HG02759 (cell line): ENCODE measurements at regions not wholly inside any gene's neighbourhood (a gene's known extent, or its start where the extent isn't known, plus 50 kb on each side); places are given as distances from the start of the nearest gene placed in this dataset.

Experiments
- ATAC-seq: cut with Tn5 transposase; IDR thresholded peaks from one replicate; pipeline ENCODE4 v1.9.1; 2021; ENCODE audit warnings: mild to moderate bottlenecking, moderate library complexity; ENCODE audit not compliant: unreplicated experiment

GRCh38 chr15:36483409-36483808, 96.0 kb upstream of the CDIN1 start:
- no peak for ATAC-seq

- ATAC-seq = no peak
Observed at GRCh38 chr15:36484038-36484778, 95.2 kb upstream of the CDIN1 start.

- ATAC-seq = no peak
Observed at GRCh38 chr15:36491912-36492311, 87.5 kb upstream of the CDIN1 start.

GRCh38 chr15:36495456-36495991, 83.9 kb upstream of the CDIN1 start:
- no peak for ATAC-seq

GRCh38 chr15:36497901-36498300, 81.5 kb upstream of the CDIN1 start:
- ATAC-seq = no peak

DNA sequence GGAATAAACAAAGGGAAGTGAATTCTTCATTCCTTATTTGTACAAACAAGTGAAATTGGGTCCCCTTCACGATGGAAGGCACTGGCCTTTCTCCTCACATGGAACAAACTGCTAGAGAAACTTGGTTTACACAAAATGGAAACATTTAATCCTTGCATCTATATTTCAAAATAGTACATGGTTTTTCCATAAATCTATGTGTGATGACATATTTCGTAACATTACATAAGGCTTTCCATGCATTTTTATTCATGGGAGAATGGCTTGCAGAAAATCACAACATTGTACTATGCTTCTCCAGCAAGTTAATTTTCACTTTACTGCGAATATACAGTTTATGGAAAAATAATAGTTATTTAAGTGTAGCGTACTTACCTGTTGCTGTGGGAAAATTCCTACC, 81.0 kb upstream of the CDIN1 start:
- no peak for ATAC-seq

- ATAC-seq = no peak
Observed at GRCh38 chr15:36498916-36499315, 80.5 kb upstream of the CDIN1 start.

GRCh38 chr15:36499412-36500389, 79.7 kb upstream of the CDIN1 start:
- ATAC-seq = no peak

- peak; percentile 82 for ATAC-seq
Observed at GRCh38 chr15:36501063-36501678, 78.3 kb upstream of the CDIN1 start.

- ATAC-seq = no peak
Observed at GRCh38 chr15:36502509-36502908, 76.9 kb upstream of the CDIN1 start.

- no peak for ATAC-seq
Observed at GRCh38 chr15:36506733-36507356, 72.6 kb upstream of the CDIN1 start.

DNA sequence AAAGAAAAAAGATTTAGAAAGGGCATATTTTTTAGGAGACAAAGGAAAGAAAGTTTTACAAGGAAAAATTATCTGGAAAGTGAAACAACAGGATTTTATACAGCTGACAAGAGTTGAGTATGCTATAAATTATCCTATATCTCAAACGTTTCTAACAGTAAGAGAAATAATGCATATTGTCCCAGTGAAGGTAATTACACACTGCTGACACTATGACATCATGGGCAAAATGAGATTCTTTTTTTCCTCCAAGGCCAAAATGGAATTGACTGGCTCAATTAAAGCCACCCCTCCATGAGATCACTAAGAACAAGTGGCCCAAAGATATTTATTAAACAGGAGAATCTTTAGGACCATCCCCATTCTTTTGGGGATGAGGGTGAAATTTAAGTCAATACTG, 72.0 kb upstream of the CDIN1 start:
- ATAC-seq = no peak

DNA sequence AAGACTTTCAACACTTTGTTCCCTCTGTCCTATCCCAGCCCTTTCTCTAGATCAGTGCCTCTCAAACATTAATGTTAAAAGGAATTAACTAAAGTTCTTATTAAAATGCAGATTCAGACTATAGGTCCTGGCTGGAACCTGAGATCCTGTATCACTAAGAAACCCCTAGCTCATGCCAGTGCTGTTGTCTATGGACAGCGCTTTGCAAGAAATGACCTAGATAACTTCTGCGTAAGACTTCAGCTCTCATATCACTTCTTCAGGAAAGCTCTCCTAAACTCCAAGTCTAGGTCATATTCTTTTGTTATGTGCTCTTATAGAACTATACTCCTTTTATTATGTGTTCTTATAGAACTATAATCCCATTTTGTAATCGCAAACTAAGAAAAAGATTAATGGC, 67.8 kb upstream of the CDIN1 start:
- no peak for ATAC-seq

DNA sequence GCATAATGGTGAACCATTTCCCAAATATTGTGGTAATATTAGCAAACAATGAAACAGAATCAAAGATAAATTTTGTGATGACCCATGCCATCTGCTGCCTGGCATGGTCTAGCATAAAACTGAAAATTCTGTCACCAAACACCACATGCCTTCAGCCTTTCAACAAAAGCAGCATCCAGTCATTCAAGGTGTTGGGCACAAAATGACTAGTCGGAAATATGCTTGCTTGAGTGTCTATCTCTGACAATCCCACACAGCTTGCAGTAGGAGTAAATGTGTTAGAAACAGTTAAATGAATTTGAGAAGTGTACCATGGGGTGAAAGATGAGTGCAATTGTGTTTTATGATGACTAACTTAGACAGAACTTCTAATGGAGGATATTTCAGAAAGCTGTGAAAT, 61.7 kb upstream of the CDIN1 start:
- ATAC-seq = no peak

DNA sequence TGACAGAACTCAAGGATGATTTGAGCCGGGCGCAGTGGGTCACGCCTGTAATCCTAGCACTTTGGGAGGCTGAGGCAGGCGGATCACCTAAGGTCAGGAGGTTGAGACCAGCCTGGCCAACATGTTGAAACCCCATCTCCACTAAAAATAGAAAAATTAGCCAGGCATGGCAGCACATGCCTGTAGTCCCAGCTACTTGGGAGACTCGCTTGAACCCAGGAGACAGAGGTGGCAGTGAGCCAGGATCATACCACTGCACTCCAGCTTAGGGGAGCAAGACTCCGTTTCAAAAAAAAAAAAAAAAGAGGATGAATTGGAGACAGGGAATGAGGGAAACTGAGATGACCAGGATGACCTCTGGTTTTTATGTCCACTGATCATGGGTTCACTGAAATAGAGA, 60.4 kb upstream of the CDIN1 start:
- ATAC-seq = no peak

- no peak for ATAC-seq
Observed at GRCh38 chr15:36525430-36525829, 54.0 kb upstream of the CDIN1 start.

- no peak for ATAC-seq
Observed at GRCh38 chr15:36527235-36528162, 51.9 kb upstream of the CDIN1 start.

GRCh38 chr15:36529296-36530011, 50.0 kb upstream of the CDIN1 start:
- peak; percentile 87 for ATAC-seq
